GM21447 (cell line): ENCODE measurements at regions not wholly inside any gene's neighbourhood (a gene's known extent, or its start where the extent isn't known, plus 50 kb on each side); places are given as distances from the start of the nearest gene placed in this dataset.
"Not testable (repeated sequence)": the region's sequence is repeated elsewhere in the genome, so short reads cannot be mapped to it uniquely, and the experiment has no call there.

Source experiments
- ATAC-seq: cut with Tn5 transposase; IDR thresholded peaks from one replicate; pipeline ENCODE4 v1.9.1; 2021; ENCODE audit not compliant: unreplicated experiment

DNA sequence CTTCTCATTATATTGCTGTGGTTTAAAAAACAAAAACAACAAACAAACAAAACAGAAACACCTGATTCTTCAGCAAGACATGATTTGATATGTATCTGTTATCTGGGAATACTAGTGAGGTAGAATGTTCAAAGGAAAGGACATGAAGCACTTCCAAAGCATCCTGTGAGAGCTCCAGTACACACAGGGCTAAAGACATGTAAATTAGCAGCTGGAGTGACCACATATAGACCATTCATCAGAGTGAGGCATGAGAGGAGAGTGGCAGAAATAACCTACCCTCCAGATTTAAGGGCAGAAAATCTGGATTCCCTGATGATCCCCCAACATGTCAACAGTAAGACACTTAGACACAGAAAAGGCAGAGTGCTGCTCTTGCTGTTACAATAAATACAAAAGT lies 260.5 kb upstream of the CHRM3 start:
- ATAC-seq: no peak

DNA sequence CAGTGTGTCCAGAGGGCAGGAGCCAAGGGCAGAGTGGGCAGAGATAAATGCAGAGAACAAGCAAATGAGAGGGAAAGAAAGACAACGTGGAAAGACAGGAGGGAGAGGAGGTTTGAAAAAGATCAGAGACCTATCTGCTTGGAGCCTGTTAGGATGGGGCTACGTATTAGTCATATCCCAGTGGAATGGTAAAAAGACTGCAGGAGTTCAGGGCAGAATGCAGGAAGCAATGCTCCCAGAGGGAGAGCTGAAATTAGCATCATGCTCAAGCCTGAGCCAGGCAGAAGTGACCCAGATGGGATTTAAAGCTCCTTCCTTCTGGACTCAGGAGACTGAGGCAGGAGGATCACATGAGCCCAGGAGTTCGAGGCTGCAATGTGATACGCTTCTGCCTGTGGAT lies 261.3 kb upstream of the CHRM3 start:
- ATAC-seq: no peak

DNA sequence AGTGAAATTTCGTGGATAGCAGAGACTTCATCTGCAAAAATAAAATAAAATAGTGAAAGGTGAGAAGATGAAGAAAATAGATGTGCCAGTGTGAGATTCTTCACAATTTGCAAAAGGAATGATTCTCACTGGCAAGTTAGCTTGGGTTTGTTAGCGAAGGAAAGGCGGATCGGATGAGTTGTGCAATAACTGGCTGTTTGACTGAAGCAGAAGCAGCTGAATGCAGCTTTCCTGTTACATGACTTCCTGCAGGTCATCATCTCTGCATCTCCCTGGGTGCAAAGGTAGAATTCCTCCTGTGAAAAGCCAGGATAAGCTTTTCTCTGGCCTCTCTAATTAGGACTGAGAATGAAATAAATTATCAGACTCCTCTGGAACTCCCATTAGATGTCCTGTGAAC lies 263.1 kb upstream of the CHRM3 start:
- no peak for ATAC-seq

DNA sequence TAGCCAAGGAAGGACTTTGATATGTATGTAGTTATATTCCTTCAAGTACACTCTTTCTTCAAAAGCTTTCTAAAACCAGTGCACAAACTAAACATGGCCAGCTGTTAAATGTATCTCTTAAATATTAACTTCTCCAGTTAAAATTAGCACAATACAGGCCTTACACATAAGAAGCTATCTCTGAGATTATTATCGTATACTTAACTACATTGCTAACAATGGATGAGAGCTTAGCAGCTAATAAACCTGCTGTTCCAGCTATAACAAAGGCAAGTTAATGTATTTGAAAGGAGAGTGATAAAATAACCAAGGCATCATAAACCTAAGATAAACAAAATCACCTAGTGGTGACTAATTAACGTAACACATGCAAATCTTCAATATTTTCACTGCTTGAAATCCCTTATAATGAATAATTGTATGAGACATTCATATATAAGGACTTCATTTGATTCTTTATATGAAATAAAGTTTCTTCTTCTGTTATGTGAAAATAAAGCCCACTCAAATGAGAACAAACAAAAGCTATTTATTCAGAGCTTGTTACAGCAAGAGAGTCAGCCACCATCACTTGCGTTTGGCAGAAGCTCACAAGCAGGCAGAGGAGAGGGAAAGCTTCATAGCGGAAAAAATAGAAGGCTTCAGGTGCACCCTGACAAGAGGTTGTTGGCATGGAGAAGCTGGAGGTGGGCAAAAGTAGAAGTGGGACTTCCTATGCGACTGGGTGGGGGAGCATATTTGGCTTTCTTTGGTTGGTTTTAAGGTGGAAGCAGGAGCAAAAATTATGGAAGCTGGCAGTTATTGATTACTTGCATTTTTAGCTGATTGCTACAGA lies 274.1 kb upstream of the CHRM3 start:
- ATAC-seq: no peak

DNA sequence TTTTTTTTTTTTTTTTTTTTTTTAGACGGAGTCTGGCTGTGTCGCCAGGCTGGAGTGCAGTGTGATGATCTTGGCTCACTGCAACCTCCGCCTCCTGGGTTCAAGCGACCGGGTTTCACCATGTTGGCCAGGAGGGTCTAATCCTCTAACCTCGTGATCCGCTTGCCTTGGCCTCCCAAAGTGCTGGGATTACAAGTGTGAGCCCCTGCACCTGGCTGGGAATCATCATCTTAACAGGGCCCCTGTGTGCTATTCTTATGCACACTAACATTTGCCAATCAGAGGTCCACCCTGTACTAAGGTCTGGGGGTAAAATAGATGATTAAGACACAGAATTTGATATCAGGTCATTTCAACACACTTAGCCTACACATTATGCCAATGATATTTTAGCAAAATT lies 278.7 kb upstream of the CHRM3 start:
- no peak for ATAC-seq

DNA sequence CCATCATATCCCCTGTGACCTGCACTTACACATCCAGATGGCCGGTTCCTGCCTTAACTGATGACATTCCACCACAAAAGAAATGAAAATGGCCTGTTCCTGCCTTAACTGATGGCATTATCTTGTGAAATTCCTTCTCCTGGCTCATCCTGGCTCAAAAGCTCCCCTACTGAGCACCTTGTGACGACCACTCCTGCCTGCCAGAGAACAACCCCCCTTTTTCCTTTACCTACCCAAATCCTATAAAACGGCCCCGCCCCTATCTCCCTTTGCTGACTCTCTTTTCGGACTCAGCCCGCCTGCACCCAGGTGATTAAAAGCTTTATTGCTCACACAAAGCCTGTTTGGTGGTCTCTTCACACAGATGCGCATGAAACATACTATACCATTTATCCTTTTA lies 279.7 kb upstream of the CHRM3 start:
- ATAC-seq: not testable (repeated sequence)

DNA sequence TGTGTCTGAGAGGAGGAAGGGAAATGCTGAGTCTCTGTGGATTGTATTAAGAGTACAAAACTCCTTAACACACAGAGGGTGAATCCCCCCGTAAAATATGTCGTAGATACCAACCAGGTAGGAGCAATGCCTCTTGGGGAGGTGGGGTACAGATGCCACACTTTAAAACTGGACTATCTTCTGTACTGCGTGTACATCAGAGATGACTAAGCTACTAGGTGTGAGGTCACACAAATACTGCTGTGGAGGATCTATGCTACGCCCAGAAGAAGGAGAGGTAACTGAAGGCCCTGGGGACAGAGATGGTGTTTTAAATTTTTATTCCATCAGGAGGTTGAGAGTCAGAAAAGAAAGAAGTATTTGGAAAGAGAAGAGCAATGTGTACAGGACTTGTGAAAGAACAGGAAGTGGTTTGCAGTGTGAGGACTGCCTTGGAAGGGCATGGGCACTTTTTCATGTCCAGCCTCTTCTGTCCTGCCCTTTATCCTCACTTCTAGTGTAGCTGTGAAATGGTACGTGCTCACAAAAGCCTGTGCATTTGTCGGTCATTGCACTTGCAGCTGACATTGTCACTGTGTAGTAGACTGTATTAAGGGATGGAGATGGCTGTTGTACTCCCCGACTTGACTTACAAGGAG lies 287.8 kb upstream of the CHRM3 start:
- no peak for ATAC-seq

DNA sequence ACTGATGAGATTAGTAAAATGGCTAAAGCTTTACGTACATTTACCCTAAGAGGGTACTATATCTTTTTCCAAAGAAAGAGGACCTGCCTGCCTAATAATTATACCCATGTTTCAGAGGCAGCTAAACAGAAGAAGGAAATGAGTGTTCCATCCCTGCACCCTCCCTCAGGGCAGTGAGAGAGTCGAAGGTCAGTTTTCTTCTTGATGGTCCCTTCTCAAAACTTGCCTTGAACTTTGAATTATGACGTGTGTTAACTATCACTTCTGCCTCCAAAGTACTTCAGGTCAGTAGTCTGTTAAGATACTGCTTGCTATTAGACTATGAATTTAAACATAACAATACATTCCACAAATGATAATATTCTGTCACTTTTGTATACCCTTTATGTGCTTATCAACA lies 294.8 kb upstream of the CHRM3 start:
- ATAC-seq: no peak

DNA sequence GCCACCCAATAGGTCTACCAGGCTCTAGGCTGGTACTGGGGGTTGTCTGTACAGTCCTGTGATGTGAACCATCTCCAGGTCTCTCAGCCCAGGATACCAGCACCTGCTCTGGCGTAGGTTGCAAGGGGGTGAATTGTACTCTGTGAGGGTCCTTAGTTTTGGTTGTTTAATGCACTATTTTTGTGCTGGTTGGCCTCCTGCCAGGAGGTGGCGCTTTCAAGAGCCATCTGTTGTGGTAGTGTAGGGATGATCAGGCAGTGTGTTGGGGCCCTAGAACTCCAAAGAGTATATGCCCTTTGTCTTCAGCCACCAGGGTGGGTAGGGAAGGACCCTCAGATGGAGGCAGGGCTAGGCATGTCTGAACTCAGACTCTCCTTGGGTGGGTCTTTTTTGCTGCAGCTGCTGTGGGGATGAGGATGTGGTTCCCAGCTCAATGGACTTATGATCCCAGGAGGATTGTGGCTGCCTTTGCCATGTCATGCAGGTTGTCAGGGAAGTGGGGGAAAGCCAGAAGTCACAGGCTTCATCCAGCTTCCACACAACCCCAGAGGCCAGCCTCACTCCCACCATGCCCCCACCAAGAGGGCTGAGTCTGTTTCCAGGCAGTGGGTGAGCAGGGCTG lies 301.8 kb upstream of the CHRM3 start:
- no peak for ATAC-seq

DNA sequence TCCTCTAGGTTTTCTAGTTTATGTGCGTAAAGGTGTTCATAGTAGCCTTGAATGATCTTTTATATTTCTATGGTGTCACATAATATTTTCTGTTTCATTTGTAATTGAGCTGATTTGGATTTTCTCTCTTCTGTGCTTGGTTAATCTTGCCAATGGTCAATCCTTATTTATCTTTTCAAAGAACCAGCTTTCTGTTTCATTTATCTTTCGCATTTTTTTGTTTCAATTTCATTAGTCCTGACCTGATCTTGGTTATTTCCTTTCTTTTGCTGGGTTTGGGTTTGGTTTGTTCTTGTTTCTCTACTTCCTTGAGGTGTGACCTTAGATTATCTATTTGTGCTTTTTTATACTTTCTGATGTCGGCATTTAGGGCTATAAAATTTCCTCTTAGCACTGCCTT lies 304.4 kb upstream of the CHRM3 start:
- ATAC-seq: not testable (repeated sequence)

DNA sequence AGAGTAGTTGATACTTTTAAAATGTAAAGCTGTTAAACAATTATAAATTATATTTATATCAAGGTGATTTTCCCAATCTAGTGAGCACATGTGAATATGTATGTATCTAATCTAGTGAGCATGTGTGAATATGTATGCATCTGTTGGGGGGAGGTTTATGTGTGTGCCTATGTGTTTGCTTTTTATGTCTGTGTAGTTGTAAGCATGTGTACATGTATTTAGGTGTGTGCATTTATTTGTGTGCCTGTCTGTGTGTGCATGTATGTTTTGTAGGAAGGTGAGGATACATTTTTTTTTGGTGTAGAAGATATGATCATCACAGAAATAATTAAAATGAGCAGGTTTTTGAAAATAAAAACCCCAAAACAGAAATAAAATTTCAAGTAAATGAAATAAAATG lies 318.9 kb upstream of the CHRM3 start:
- ATAC-seq: no peak

DNA sequence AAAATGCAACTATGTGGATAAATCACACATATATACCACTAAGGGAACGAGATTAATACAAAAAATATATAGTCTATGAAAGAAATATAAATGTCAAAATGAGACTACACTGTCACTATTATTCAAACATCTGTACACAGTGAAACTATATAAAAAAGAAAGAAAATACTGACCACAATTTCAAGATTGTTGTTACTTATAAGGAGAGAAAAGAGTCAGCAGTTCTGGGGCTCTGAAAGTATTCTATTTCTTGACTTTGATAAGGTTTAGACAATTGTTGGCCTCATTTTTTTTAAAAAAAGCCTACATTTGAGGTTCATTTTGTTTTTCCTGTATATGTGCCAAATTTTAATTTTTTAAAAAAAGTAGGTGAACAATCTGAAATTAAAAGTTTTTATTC lies 319.3 kb upstream of the CHRM3 start:
- no peak for ATAC-seq

DNA sequence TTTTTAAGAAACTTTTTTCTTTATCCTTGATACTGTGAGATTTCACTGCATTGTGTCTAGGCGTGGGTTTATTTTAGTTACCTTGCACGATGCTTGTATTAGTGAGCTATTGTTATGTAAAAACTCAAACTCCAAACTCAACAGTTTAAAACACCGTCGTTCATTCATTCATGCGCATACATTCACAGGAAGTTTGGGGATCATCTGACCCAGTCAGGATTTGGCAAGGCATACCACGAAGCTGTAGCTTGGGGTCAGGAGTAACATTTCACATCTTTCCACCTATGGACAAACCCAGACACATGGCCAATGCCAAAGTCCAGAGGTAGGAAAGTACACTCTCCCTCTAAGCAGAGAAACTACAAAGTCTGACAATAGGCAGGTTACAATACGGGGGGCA lies 324.6 kb upstream of the CHRM3 start:
- ATAC-seq: no peak

DNA sequence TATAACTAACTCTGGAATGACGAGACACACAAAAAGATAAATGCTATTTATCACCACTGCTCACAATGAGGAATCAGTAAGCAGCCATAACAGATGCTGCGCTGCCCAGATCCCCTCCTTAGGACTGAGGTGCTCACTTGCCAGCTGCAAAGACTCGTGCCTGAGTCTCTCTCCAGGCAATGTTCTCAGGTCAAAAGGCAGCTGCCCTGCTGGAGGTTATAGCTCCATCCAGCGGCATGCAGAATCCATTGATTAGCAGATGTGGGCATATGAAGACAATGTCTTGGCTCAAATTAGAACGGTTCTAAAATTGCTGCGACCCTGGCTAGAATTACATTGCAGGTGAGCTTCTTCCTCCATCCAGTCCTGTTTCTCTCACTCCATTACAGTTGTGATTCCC lies 328.2 kb upstream of the CHRM3 start:
- no peak for ATAC-seq

DNA sequence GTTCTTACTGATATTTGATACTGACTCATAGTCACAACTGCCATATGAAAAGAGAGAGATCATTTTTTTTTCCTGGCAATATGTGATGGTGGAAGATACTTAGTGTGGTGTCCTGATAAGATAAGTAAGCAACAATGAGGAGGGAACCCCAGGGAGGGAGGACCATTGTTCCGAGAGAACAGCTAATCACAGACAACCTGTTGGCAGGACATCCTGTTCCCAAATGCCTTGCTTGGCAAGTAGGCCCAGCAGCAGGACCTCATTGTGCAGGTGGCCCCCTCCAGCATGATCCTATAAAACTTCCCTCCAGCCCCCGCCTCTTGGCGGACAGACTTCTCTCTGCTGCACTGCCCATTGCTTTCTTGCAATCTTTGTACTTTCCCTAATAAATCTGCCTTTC lies 329.4 kb upstream of the CHRM3 start:
- ATAC-seq: no peak

DNA sequence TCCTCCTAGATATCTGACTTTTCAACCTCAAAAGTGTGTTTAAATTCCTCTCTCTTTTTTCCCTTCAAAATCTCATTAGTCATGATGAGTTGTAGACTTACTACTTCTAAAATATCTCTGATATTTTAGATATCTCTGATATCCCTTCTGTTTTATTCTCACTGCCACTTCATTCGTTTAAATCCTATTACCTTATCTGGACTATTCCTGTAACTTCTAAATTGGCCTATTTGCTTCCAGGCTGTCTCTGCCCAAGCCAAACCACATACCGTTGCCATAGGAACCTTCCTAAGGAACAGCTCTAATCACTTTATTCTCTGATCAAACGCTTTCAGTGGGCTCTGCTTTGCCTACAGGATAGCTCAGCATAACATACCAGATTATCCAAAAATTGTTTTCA lies 333.1 kb upstream of the CHRM3 start:
- no peak for ATAC-seq

DNA sequence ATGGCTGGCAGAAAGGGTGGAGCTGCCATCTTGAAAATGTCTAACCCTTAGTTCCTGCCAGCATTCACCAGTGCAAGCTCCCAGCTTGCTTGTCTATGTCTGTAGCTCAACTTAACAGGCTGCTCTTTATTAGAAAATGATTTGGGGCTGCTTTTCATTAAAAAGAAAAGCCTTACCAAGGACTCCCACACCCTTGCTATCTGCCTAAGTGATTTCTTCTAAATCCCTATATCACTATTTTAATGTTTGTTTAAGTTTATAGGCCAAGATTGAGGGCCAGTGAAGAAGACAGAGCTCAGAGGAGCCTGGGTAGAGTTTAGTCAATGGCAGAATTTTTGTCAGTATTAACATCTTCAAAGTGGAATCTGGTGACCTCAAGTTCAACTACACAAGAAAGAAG lies 336.8 kb upstream of the CHRM3 start:
- ATAC-seq: no peak

DNA sequence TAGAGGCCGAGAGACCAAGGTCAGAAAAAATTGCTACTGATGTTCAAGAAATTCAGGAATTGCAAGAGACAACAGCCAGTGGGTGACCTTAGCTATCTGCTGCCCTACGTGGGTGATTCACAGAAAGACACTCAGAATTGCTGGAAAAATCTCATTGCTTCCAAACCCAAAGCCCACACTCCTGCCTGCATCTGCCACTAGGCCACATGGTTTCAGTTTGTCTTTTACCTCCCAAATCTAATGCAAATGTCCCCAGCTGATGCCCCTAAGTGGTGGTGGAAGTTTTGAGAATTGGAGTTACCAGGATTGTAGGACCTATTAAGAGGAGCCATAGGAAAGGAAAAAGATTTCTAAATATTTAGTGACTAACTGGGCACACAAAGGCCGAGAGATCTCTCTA lies 341.5 kb upstream of the CHRM3 start:
- no peak for ATAC-seq

DNA sequence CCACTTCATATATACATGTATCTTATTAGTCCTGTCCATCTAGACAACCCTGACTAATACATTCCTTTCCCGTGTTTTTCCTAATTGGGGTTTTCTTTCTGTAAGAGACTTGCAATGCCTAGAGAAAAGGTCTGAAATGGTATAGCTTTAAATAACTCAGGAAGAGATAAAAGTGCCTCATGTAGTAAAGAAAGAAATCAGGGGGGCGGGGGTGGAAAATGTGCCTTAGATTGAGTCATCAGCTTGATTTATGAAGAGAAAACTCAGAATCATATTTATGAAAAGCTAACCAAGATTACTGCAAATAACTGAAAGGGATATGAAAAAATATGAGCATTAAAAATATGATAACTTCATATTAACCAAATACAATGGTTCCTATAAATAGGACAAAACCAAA lies 345.8 kb upstream of the CHRM3 start:
- ATAC-seq: no peak

DNA sequence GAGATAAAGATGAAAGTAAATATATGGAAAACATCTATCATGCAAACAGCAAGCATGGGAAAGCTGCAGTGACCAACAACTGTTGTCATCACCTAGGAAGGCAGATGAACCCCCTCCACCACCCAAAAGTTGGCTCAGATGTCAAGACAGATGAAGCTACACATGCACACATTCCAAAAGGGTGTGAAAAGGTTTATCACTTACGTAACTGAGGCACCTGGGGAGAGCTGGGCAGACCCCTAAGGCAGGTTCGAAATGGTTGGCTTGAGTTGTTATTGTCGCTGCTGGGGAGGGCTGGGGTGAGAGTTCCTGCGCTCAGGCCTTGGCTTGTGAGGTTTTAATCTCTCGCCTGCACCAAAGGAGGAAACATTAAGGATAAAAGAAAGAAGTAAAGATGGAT lies 355.1 kb upstream of the CHRM3 start:
- ATAC-seq: no peak

DNA sequence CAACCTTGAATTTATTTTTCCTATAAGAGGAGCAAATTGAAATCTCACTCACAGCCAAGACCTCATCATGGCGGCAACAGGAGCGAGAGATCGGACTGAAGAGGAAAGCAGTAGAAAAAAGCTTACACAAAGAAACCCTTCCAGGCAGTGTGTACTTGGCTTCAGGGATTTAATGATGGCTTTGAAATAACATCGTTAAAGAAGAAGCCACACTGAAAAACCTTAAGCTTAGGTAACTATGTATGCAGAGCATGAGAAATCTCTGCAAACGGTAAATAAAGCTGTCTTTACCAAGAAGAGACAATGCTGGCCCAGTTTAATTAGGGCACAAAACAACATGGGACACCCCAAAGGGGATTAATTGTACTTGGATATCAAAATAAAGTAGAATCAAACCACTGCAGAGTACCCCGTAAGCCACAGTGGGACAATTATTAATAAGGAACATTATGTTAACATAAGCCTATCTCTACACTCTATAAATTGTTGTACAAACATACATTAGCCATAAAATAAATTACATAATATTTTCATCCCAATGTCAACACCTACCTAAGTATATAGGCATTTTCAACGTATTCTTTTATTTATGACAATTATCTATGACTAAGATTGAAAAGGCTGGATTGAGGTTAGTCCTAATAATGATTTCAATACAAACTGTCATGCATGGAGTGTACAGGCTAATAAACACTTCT lies 360.2 kb upstream of the CHRM3 start:
- no peak for ATAC-seq

DNA sequence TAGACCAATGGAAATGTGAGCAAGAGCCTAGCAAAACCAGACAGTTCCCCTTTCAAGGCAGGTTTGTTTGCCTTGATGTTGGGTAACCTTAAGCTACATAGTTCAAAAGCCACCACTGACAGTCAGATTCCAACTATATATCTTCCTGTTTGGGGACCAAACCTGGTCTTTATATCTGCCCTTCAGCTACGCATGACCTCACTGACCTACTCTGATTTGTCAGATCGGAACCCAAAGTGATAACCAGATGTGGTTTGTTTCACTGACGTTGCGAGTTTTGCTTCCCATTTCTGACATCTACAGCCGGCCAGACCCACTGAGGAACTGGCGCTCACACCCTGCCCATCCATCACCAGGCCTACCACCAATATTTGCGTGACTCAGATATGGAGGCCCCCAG lies 361.1 kb upstream of the CHRM3 start:
- ATAC-seq: no peak
